H1 (cell line): ENCODE measurements at regions not wholly inside any gene's neighbourhood (a gene's known extent, or its start where the extent isn't known, plus 50 kb on each side); places are given as distances from the start of the nearest gene placed in this dataset.

Experiments
- CTCF ChIA-PET: fragments of 300-600 bp; sonication (Branson Sonifier 250); formaldehyde crosslinking; loops from one replicate; lab custom pipeline; 2021; ENCODE audit not compliant: partially characterized antibody; lab: Charles Lee
- POLR2A ChIA-PET: fragments of 300-600 bp; sonication (Branson Sonifier 250); formaldehyde crosslinking; loops from one replicate; lab custom pipeline; 2021; ENCODE audit warnings: inconsistent platforms; ENCODE audit not compliant: partially characterized antibody; lab: Charles Lee
- DNase-seq, 2 experiments: peaks; one replicate each; pipeline versions ENCODE4 v3.0.0 to v3.0.0-alpha.2; 2010 to 2022; ENCODE audit warnings: low spot score in 2 of 2, low read depth in 1 of 2, mixed read lengths in 1 of 2
- FAIRE-seq: peaks from 2 replicates; lab custom pipeline; 2011; peaks lifted over from hg19 to GRCh38; lab: Jason Lieb, UNC
- H2AFZ ChIP-seq: 2 replicates; pipeline ENCODE4 v1.8.1; 2012; ENCODE audit warnings: low read length, inconsistent platforms
- H2AK5ac ChIP-seq: 2 replicates; pipeline ENCODE4 v1.6.1; 2013; ENCODE audit warnings: low read depth, low read length
- H2BK120ac ChIP-seq: replicated peaks from 2 replicates; pipeline ENCODE3; 2013; ENCODE audit warnings: low read depth, low read length, inconsistent platforms
- H2BK12ac ChIP-seq: 2 replicates; pipeline ENCODE4 v1.6.1; 2013; ENCODE audit warnings: low read depth, low read length
- H2BK15ac ChIP-seq: 2 replicates; pipeline ENCODE4 v1.6.1; 2013; ENCODE audit warnings: low read length
- H2BK20ac ChIP-seq: 2 replicates; pipeline ENCODE4 v1.6.1; 2013; ENCODE audit warnings: low read length
- H2BK5ac ChIP-seq: 2 replicates; pipeline ENCODE4 v1.6.1; 2013; ENCODE audit warnings: low read depth, low read length
- H3K14ac ChIP-seq: 2 replicates; pipeline ENCODE4 v1.6.1; 2013; ENCODE audit warnings: inconsistent platforms; ENCODE audit not compliant: insufficient read length
- H3K18ac ChIP-seq: 2 replicates; pipeline ENCODE4 v1.6.1; 2013; ENCODE audit warnings: low read length; ENCODE audit errors: extremely low read depth
- H3K23ac ChIP-seq: 2 replicates; pipeline ENCODE4 v1.6.1; 2013; ENCODE audit warnings: inconsistent platforms; ENCODE audit not compliant: insufficient read length
- H3K23me2 ChIP-seq: 2 replicates; pipeline ENCODE4 v1.6.1; 2013; ENCODE audit warnings: low read depth, low read length
- H3K27ac ChIP-seq: 2 replicates; pipeline ENCODE4 v1.6.1; 2011; ENCODE audit warnings: low read depth, low read length, inconsistent platforms
- H3K27me3 ChIP-seq, 4 experiments: replicated peaks in 1 of 4; 1 replicate in 1 of 4; 2 replicates in 3 of 4; pipeline versions ENCODE4 v1.6.1 to v1.8.1; 2011 to 2013; ENCODE audit warnings: low read length in 3 of 4, mild to moderate bottlenecking in 3 of 4, inconsistent platforms in 2 of 4, mixed read lengths in 2 of 4, moderate library complexity in 1 of 4; ENCODE audit not compliant: control insufficient read depth in 3 of 4, insufficient read depth in 3 of 4; ENCODE audit errors: extremely low read depth in 1 of 4
- H3K36me3 ChIP-seq, 4 experiments: 2 replicates each; pipeline versions ENCODE4 v1.6.1 to v1.8.1; 2011 to 2013; ENCODE audit warnings: mild to moderate bottlenecking in 4 of 4, low read length in 3 of 4, moderate library complexity in 2 of 4, control low read depth in 1 of 4, inconsistent platforms in 1 of 4; ENCODE audit not compliant: insufficient read depth in 4 of 4, control insufficient read depth in 2 of 4
- H3K4ac ChIP-seq: replicated peaks from 2 replicates; pipeline ENCODE3; 2013; ENCODE audit warnings: low read length, low read depth, mixed read lengths, inconsistent platforms; ENCODE audit not compliant: insufficient read length
- H3K4me1 ChIP-seq, 4 experiments: replicated peaks in 1 of 4; 1 replicate in 1 of 4; 2 replicates in 3 of 4; pipeline versions ENCODE4 v1.6.1 to v1.8.1; 2011 to 2013; ENCODE audit warnings: low read length in 3 of 4, inconsistent platforms in 2 of 4, mixed read lengths in 1 of 4; ENCODE audit not compliant: insufficient read depth in 4 of 4, control insufficient read depth in 3 of 4
- H3K4me2 ChIP-seq, 2 experiments: 2 replicates each; pipeline versions ENCODE4 v1.6.1 to v1.8.1; 2011 to 2013; ENCODE audit warnings: low read depth in 2 of 2, low read length in 2 of 2, control low read depth in 1 of 2, inconsistent platforms in 1 of 2, mild to moderate bottlenecking in 1 of 2; ENCODE audit not compliant: insufficient read depth in 1 of 2
- H3K4me3 ChIP-seq, 4 experiments: fragments of 200-600, 300-600 bp in 1 of 4; sonication (generic), shearing (Covaris generic), sonication (Bioruptor Twin) in 1 of 4; 2 replicates each; pipeline versions ENCODE4 v1.5.1 to v1.8.1; 2011 to 2016; ENCODE audit warnings: low read length in 4 of 4, low read depth in 3 of 4, control low read depth in 2 of 4, inconsistent platforms in 2 of 4, mild to moderate bottlenecking in 2 of 4, mixed read lengths in 1 of 4, moderate library complexity in 1 of 4; ENCODE audit not compliant: insufficient read depth in 2 of 4; ENCODE audit errors: extremely low read depth in 1 of 4
- H3K56ac ChIP-seq: replicated peaks from 2 replicates; pipeline ENCODE3; 2013; ENCODE audit warnings: low read depth, mild to moderate bottlenecking, mixed read lengths, low read length, inconsistent platforms; ENCODE audit not compliant: insufficient read length
- H3K79me1 ChIP-seq: 2 replicates; pipeline ENCODE4 v1.6.1; 2013; ENCODE audit warnings: low read depth, low read length, control low read depth
- H3K79me2 ChIP-seq, 2 experiments: 2 replicates each; pipeline versions ENCODE4 v1.6.1 to v1.8.1; 2012 to 2013; ENCODE audit warnings: low read length in 2 of 2, mild to moderate bottlenecking in 2 of 2, inconsistent platforms in 1 of 2; ENCODE audit not compliant: insufficient read depth in 2 of 2, control insufficient read depth in 1 of 2
- H3K9ac ChIP-seq, 4 experiments: replicated peaks in 1 of 4; 1 replicate in 1 of 4; 2 replicates in 3 of 4; pipeline versions ENCODE4 v1.6.1 to v1.8.1; 2011 to 2013; ENCODE audit warnings: low read depth in 3 of 4, low read length in 3 of 4, control low read depth in 2 of 4, mild to moderate bottlenecking in 2 of 4, moderate library complexity in 2 of 4, inconsistent platforms in 1 of 4; ENCODE audit errors: extremely low read depth in 1 of 4
- H3K9me3 ChIP-seq, 2 experiments: 2 replicates each; pipeline versions ENCODE4 v1.6.1 to v1.8.1; 2012 to 2013; ENCODE audit warnings: mild to moderate bottlenecking in 2 of 2, moderate library complexity in 2 of 2, control low read depth in 1 of 2, inconsistent platforms in 1 of 2, low read depth in 1 of 2, low read length in 1 of 2, mixed read lengths in 1 of 2; ENCODE audit not compliant: insufficient read depth in 2 of 2
- H4K20me1 ChIP-seq, 2 experiments: replicated peaks in 1 of 2; 2 replicates each; pipeline versions ENCODE3 to v1.8.1; 2011 to 2013; ENCODE audit warnings: inconsistent platforms in 2 of 2, low read length in 2 of 2, mild to moderate bottlenecking in 1 of 2; ENCODE audit not compliant: insufficient read depth in 2 of 2, control insufficient read depth in 1 of 2
- H4K5ac ChIP-seq: 2 replicates; pipeline ENCODE4 v1.6.1; 2013; ENCODE audit warnings: low read length, low read depth, mixed read lengths, inconsistent platforms; ENCODE audit not compliant: insufficient read length
- H4K8ac ChIP-seq: 2 replicates; pipeline ENCODE4 v1.8.0; 2013; ENCODE audit warnings: mild to moderate bottlenecking, moderate library complexity, low read length, inconsistent platforms; ENCODE audit not compliant: insufficient read depth; ENCODE audit errors: extremely low read depth
- H4K91ac ChIP-seq: replicated peaks from 2 replicates; pipeline ENCODE3; 2013; ENCODE audit warnings: low read length, mixed read lengths, inconsistent platforms; ENCODE audit not compliant: insufficient read length
- CEBPB ChIP-seq: IDR thresholded peaks from 2 replicates; pipeline ENCODE4 v1.6.1; 2012; ENCODE audit warnings: low read depth, low read length
- CHD1 ChIP-seq: IDR thresholded peaks from 2 replicates; pipeline ENCODE4 v1.6.1; 2012; ENCODE audit warnings: low read depth, low read length, improper control_type of control experiment
- CHD2 ChIP-seq: IDR thresholded peaks from 2 replicates; pipeline ENCODE4 v1.6.1; 2012; ENCODE audit warnings: low read length, improper control_type of control experiment
- CREB1 ChIP-seq: IDR thresholded peaks from 2 replicates; pipeline ENCODE4 v1.6.1; 2012; ENCODE audit warnings: inconsistent platforms
- EZH2 ChIP-seq: fragments of 200-600 bp; sonication (generic); IDR thresholded peaks from 2 replicates; pipeline ENCODE4 v1.7.1; 2012; ENCODE audit warnings: low read depth, mild to moderate bottlenecking, moderate library complexity, low read length, inconsistent platforms; ENCODE audit not compliant: severe bottlenecking
- GABPA ChIP-seq: IDR thresholded peaks from 2 replicates; pipeline ENCODE4 v1.6.1; 2011; ENCODE audit warnings: mild to moderate bottlenecking, low read length, moderate library complexity, borderline replicate concordance; ENCODE audit not compliant: insufficient read depth
- GTF2F1 ChIP-seq: IDR thresholded peaks from 2 replicates; pipeline ENCODE4 v1.6.1; 2012; ENCODE audit warnings: low read depth, low read length, improper control_type of control experiment, borderline replicate concordance
- HDAC6 ChIP-seq: IDR thresholded peaks from one replicate; pipeline ENCODE4 v1.7.1; 2012; ENCODE audit warnings: low read depth, mild to moderate bottlenecking, inconsistent platforms, low read length, moderate library complexity
- JUND ChIP-seq: IDR thresholded peaks from 2 replicates; pipeline ENCODE4 v1.6.1; 2011; ENCODE audit warnings: mild to moderate bottlenecking, improper control_type of control experiment, low read length
- KDM1A ChIP-seq: fragments of 200-600, 300-600 bp; sonication (generic); IDR thresholded peaks from 2 replicates; pipeline ENCODE4 v1.7.1; 2016; ENCODE audit warnings: mild to moderate bottlenecking, low read length, borderline replicate concordance
- NRF1 ChIP-seq: IDR thresholded peaks from 2 replicates; pipeline ENCODE4 v1.6.1; 2011; ENCODE audit warnings: mild to moderate bottlenecking, low read depth, low read length, improper control_type of control experiment
- POLR2A ChIP-seq, 2 experiments: IDR thresholded peaks; 1 replicate in 1 of 2; 2 replicates in 1 of 2; pipeline ENCODE4 v1.6.1; 2011; ENCODE audit warnings: low read depth in 2 of 2, low read length in 2 of 2, mild to moderate bottlenecking in 2 of 2; ENCODE audit errors: control extremely low read depth in 1 of 2
- RFX5 ChIP-seq: IDR thresholded peaks from 2 replicates; pipeline ENCODE4 v1.6.1; 2011; ENCODE audit warnings: low read depth, low read length, improper control_type of control experiment, borderline replicate concordance
- SAP30 ChIP-seq: fragments of 300-600 bp; sonication (generic); IDR thresholded peaks from 2 replicates; pipeline ENCODE4 v1.7.1; 2012; ENCODE audit warnings: low read length, moderate library complexity, mild to moderate bottlenecking, inconsistent platforms; ENCODE audit not compliant: insufficient read depth, insufficient replicate concordance
- SIN3A ChIP-seq, 2 experiments: IDR thresholded peaks in 1 of 2; conservative IDR thresholded peaks in 1 of 2; 2 replicates each; pipeline ENCODE4 v1.6.1; 2011 to 2012; ENCODE audit warnings: low read length in 2 of 2, improper control_type of control experiment in 1 of 2, low read depth in 1 of 2, mild to moderate bottlenecking in 1 of 2
- SIRT6 ChIP-seq: IDR thresholded peaks from one replicate; pipeline ENCODE4 v1.7.1; 2012; ENCODE audit warnings: low read length, inconsistent platforms
- SP2 ChIP-seq: IDR thresholded peaks from 2 replicates; pipeline ENCODE4 v1.6.1; 2012; ENCODE audit warnings: mild to moderate bottlenecking, low read length, inconsistent platforms

GRCh38 chr12:18207266-18207665, 54.1 kb upstream of the PIK3C2G start:
- Histone ChIP-seq H3K9ac (no peak overlapping the region), H3K79me2 (no peaks in the 10 kb centered on the region), H2AFZ (no peak overlapping the region), H4K5ac (no peak overlapping the region), H3K4me3 (no peak overlapping the region), H2BK20ac (no peak overlapping the region), H3K4ac (no peak overlapping the region), H3K56ac (no peak overlapping the region), H4K91ac (no peak overlapping the region), H3K23ac (no peak overlapping the region), H3K14ac (no peak overlapping the region), H3K18ac (no peak overlapping the region), H4K8ac (no peak overlapping the region), H3K23me2 (no peaks in the 10 kb centered on the region), H2AK5ac (no peak overlapping the region), H2BK15ac (no peak overlapping the region), H2BK12ac (no peak overlapping the region), H3K9me3 (no peaks in the 10 kb centered on the region), H3K27ac (no peak overlapping the region), H4K20me1 (no peaks in the 10 kb centered on the region), H3K4me2 (no peak overlapping the region), H2BK5ac (no peak overlapping the region), H3K4me1 (no peaks in the 10 kb centered on the region), H3K27me3 (no peaks in the 10 kb centered on the region), H3K36me3 (no peaks in the 10 kb centered on the region; a peak in 1 of 8 replicates), H2BK120ac (no peak overlapping the region), H3K79me1 (no peaks in the 10 kb centered on the region)
- no peak for TF ChIP-seq CREB1
- TF ChIP-seq SIRT6: no peak
- TF ChIP-seq JUND: no peak
- no peak for TF ChIP-seq RFX5
- no peak for TF ChIP-seq NRF1
- no peak for TF ChIP-seq SAP30
- TF ChIP-seq HDAC6: no peak
- TF ChIP-seq GTF2F1: no peak
- no peak for TF ChIP-seq GABPA
- TF ChIP-seq CHD1: no peak
- TF ChIP-seq KDM1A: no peak
- TF ChIP-seq SIN3A (conservative IDR thresholded peaks at IDR 0.05 in 1 of 2, IDR thresholded peaks at IDR 0.05 in 1 of 2; ENCODE audit: low read depth in 1 of 2, low read length in 2 of 2): no peak
- no peak for TF ChIP-seq EZH2
- TF ChIP-seq CEBPB: no peak
- no peak for TF ChIP-seq SP2
- no peak for TF ChIP-seq POLR2A (IDR thresholded peaks at IDR 0.05; ENCODE audit: control extremely low read depth in 1 of 2, low read depth in 2 of 2, low read length in 2 of 2)
- TF ChIP-seq CHD2: no peak
- DNase-seq (no peak), FAIRE-seq (no peak)
- ChIA-PET CTCF (interaction anchor here (0.6 kb wide), 1 partner anchor 1916 kb away, joined by 3 read pairs; no protein-coding TSS in a partner anchor), POLR2A (no interaction called here)
